Skeletal muscle tissue (tissue), 3 donors: ENCODE measurements at regions not wholly inside any gene's neighbourhood (a gene's known extent, or its start where the extent isn't known, plus 50 kb on each side); places are given as distances from the start of the nearest gene placed in this dataset.

ENCODE experiments used
- H3K27ac ChIP-seq: one replicate; pipeline ENCODE4 v1.7.0; 2013; ENCODE audit warnings: mild to moderate bottlenecking, low read depth, low read length, inconsistent platforms
- H3K27me3 ChIP-seq, 3 donors: one replicate each; pipeline ENCODE4 v1.7.0; 2013; ENCODE audit warnings: low read length in 3 of 3; ENCODE audit not compliant: control insufficient read depth in 3 of 3, insufficient read depth in 3 of 3
- H3K36me3 ChIP-seq, 3 donors: one replicate each; pipeline ENCODE4 v1.7.0; 2013; ENCODE audit warnings: low read length in 3 of 3; ENCODE audit not compliant: control insufficient read depth in 3 of 3, insufficient read depth in 3 of 3
- H3K4me1 ChIP-seq, 3 donors: one replicate each; pipeline ENCODE4 v1.7.0; 2013; ENCODE audit warnings: low read length in 3 of 3, mild to moderate bottlenecking in 3 of 3; ENCODE audit not compliant: control insufficient read depth in 3 of 3, insufficient read depth in 3 of 3
- H3K4me3 ChIP-seq, 3 donors: one replicate each; pipeline ENCODE4 v1.7.0; 2013; ENCODE audit warnings: low read length in 3 of 3
- H3K9ac ChIP-seq, 3 donors: one replicate each; pipeline ENCODE4 v1.7.0; 2013; ENCODE audit warnings: low read length in 3 of 3, mild to moderate bottlenecking in 3 of 3, moderate library complexity in 2 of 3, low read depth in 1 of 3
- H3K9me3 ChIP-seq, 3 donors: one replicate each; pipeline ENCODE4 v1.7.0; 2013; ENCODE audit warnings: low read length in 3 of 3; ENCODE audit not compliant: control insufficient read depth in 3 of 3
- donor health status: Osteomylitis.

DNA sequence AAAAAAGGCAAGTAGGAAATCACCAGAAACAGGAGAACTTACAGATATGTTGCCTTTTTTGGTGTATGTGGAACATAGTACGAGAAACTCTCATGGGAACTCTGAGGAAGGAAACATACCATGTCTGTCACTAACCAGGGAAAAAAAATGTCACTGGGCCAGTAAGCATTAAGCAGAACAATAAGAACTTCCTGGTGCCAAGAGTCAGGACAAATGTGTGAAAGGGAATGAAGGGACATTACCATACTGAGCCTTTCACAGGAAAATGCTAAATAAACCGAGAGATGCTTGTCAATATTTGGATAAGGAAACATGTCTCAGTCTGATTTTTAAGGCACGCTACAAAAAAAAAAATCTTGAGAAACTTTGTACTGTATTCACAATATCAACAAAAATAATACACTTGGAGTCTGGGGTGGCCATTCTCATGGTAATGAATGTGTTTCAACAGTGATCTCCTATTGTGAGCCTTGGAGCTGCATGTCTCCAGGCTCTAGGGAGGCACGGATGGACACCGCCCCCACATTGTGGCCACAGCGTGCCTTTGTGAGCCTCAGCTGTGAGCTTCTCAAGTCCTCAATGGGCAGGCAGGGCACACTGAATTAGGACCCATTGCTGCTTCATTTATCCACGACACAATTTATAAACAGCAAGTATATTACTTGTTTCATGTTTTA lies 113.0 kb upstream of the ARGLU1 start:
- Histone ChIP-seq H3K9me3 (no peaks in the 10 kb centered on the region), H3K27ac (no peak overlapping the region), H3K9ac (no peak overlapping the region), H3K36me3 (no peaks in the 10 kb centered on the region), H3K4me3 (no peak overlapping the region), H3K4me1 (no peaks in the 10 kb centered on the region), H3K27me3 (no peaks in the 10 kb centered on the region)

DNA sequence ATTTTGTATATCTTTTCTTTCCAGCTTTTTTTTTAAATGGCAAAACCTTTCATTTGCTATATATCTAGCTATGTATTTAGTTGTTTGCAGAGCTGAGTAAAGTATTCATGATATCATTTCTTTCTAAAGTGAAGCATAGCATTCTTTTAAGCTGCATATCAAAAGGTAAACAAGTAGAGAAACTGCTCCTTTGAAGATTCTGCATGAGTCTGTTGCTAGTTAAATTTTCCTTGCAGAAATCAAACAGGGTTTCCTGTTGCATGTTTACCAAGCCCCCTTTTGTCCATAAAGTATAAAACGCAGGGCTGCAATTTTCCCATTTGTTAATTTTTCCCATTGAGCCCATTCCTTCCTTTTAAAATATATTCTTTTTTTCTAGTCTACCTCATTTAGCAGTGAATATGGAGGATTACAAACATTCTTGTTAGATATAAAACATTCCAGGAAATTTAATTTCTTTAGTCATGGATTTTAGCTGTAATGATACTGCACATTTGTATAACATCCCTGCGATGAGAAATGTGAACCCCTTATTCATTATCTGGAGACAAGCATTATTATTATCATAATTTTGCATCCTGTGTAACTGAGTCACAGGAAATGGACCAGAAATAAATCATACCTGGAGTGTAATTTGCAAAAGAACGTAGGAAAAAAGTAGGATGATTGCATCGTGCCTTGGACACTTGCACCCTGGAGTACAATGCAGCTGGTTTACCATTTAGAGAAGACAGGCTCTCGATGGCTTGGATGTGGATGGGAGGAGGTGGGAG lies 110.9 kb upstream of the ARGLU1 start:
- no peak overlapping the region for H3K9ac ChIP-seq
- H3K27me3 ChIP-seq: no peaks in the 10 kb centered on the region
- no peaks in the 10 kb centered on the region for H3K4me1 ChIP-seq
- H3K9me3 ChIP-seq: no peaks in the 10 kb centered on the region
- H3K36me3 ChIP-seq: no peaks in the 10 kb centered on the region
- H3K4me3 ChIP-seq: no peak overlapping the region
- H3K27ac ChIP-seq: no peak overlapping the region

DNA sequence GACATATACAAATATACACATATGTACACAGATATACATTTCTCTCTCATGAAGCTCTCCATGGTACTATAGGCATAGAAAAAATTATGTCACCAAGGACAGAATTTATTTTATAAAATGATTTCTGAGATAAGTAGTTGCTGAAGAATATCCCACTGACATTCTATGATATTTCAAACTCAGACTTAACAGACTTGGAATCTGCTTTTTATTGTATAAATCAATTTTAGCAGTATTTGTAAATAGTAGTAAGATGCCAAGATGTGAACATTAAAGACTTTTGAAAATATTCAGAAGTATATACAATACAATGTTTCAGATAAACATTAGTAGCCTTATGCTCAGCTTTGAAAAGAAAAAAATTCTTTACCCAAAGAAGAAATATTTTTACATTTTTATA lies 107.4 kb upstream of the ARGLU1 start:
- H3K9ac ChIP-seq: no peak overlapping the region
- H3K36me3 ChIP-seq: no peaks in the 10 kb centered on the region
- no peak overlapping the region for H3K27ac ChIP-seq
- no peaks in the 10 kb centered on the region for H3K9me3 ChIP-seq
- no peaks in the 10 kb centered on the region for H3K27me3 ChIP-seq
- no peak overlapping the region for H3K4me3 ChIP-seq
- no peaks in the 10 kb centered on the region for H3K4me1 ChIP-seq

DNA sequence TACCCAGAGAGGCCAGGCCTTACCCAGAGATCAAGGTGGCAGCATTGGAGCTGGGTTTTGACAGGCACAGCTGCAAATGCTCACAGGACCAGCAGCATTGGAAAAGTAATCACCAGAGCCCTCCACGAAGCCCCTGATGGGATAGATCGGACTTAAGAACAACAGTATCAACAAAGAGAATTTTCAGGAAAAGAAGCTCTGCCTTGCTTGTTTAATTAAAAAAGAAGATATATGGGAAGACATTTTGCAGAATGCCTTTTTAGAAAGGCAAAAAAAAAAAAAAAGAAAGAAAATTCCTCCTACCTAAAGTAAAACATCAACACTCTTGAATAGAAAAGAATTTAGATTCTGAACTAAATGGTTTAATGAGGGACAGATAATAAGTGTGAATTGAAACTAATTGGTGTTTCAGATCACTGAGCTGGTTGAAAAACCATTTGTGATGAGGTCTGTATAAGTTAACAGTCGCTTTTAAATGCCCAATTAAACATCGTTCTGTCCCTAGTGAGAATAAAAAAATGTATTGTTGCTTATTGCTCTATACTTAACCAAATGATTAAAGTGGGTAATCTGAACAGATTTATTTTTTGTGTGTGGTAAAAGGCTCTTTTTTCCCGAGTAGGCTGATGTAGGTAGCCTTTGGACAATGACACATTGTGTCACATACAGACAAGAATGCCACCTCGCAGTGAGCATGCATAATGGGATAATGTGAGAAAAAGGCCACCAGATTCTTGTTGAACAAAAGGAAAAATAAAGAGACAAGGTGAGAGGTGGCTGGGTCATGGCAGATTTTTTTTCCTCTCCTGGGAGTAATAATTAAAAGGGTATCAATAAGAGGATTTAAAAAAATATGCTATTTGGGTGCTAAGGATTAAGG lies 93.0 kb upstream of the ARGLU1 start:
- H3K27me3 ChIP-seq: no peaks in the 10 kb centered on the region
- no peak overlapping the region for H3K9ac ChIP-seq
- no peak overlapping the region for H3K4me3 ChIP-seq
- no peaks in the 10 kb centered on the region for H3K36me3 ChIP-seq
- no peaks in the 10 kb centered on the region for H3K4me1 ChIP-seq
- H3K9me3 ChIP-seq: no peaks in the 10 kb centered on the region
- H3K27ac ChIP-seq: no peak overlapping the region

DNA sequence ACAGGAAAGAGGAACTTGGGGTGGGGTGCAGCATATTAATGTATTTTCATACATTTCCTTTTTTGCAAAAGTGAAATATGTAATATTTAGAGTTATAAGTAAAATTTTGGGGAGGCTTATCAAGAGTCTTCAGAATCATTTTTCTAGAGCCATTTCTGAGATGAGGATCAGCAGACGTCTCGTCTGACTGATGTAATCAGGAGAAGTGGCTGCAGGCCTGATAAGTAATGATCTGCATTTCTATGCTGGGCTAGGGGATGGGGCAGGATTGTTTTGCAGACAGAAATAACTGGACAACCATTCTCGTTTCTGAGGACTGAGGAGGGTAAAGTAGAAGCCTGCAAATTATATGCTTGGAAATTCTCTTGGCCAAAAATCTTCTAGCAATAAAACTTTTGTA lies 89.2 kb upstream of the ARGLU1 start:
- Histone ChIP-seq H3K9me3 (no peaks in the 10 kb centered on the region), H3K27ac (no peak overlapping the region), H3K4me1 (no peaks in the 10 kb centered on the region), H3K36me3 (no peaks in the 10 kb centered on the region), H3K4me3 (no peak overlapping the region), H3K27me3 (no peaks in the 10 kb centered on the region), H3K9ac (no peak overlapping the region)

DNA sequence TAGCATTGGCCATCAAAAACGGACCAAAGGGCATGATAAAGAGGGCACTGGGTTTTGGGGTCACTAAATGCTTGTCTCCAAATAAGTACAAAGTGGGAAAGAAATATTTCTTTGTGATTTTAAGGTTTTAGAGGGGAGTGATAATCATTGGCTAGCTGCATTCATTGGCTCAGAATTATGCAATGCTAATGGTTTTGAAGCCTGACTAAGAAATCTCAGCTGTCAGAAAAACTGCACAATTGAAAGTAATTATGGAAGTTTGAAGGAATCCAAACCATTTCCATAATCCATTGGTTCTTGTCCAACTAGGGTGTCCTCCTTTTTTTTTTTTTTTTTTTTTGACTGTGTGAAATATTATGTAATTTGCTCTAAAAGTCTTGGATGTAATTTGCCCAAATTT lies 88.2 kb upstream of the ARGLU1 start:
- Histone ChIP-seq H3K4me3 (no peak overlapping the region), H3K27me3 (no peaks in the 10 kb centered on the region), H3K4me1 (no peaks in the 10 kb centered on the region), H3K27ac (no peak overlapping the region), H3K9me3 (no peaks in the 10 kb centered on the region), H3K9ac (no peak overlapping the region), H3K36me3 (no peaks in the 10 kb centered on the region)

DNA sequence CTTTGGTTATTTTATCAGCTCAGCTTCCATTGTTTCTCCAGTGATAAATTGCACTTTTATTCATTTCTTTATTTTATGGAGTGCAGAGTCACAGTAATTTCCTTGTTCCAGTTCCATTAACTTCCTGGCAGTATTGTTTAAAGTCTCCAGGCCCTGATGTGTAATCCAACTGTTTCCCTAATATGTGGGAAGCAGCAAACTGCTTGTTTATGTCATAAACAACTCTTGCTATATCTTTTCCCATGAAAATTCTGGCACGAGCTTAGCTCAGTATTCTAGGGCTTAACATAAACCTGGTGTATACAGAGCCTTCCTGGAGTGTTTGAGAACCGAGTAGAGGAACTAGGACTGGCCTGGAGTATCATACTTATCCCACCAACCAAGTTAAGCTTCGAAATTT lies 83.5 kb upstream of the ARGLU1 start:
- no peaks in the 10 kb centered on the region for H3K36me3 ChIP-seq
- H3K9me3 ChIP-seq: no peaks in the 10 kb centered on the region
- H3K9ac ChIP-seq: no peak overlapping the region
- no peaks in the 10 kb centered on the region for H3K27me3 ChIP-seq
- peaks cover 0 to 2% (median 0%) of the 10 kb centered on the region in 3 donors for H3K4me1 ChIP-seq
- H3K4me3 ChIP-seq: no peak overlapping the region
- no peak overlapping the region for H3K27ac ChIP-seq

DNA sequence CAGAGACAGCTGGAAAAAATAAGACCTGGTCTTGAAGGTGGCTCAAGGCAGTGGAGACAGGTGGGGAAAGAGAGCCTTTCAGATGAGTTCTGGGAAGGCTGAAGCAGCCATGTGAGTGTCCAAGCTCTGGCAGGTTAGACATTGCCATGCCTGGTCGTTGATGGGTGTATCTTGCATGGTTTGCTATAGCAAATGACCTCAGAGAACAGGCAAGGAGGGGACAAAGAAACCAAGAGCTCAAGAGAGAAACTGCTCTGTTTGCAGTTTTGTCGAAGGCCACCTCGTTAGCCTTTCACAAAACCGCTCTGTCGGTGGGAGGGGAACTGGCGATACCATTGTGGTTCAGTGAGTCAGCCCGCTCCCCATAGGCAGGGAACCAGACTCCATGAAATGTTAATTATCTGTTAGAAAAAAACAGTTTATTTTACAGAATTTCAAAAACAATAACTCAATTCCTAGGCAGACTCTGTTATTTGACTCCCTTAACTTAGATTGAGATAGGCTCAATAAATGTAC lies 82.8 kb upstream of the ARGLU1 start:
- H3K4me3 ChIP-seq: no peak overlapping the region
- no peaks in the 10 kb centered on the region for H3K9me3 ChIP-seq
- no peaks in the 10 kb centered on the region for H3K36me3 ChIP-seq
- no peak overlapping the region for H3K27ac ChIP-seq
- H3K4me1 ChIP-seq: peaks cover 0 to 2% (median 0%) of the 10 kb centered on the region in 3 donors
- no peak overlapping the region for H3K9ac ChIP-seq
- no peaks in the 10 kb centered on the region for H3K27me3 ChIP-seq

DNA sequence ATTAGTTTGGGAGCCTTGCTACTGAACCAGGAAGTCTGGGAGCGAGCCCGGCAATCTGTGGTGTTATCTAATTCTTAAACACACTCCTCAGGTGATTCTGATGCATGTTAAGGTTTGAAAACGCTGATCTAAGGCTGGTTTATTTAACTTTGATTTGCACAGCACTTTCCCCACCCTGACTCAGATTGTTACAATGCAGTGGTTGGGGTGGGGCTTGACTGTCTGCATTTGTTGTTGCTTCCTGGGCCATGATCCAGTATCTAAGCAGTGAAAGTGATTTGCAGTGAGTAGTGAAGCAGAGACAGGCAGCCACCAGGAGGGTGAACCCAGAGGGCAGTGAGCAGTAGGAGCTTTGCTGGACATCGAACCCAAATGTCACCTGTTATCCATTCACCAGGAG lies 81.6 kb upstream of the ARGLU1 start:
- no peak overlapping the region for H3K27ac ChIP-seq
- no peak overlapping the region for H3K4me3 ChIP-seq
- H3K9ac ChIP-seq: no peak overlapping the region
- H3K27me3 ChIP-seq: no peaks in the 10 kb centered on the region
- no peaks in the 10 kb centered on the region for H3K36me3 ChIP-seq
- peaks cover 0 to 2% (median 0%) of the 10 kb centered on the region in 3 donors for H3K4me1 ChIP-seq
- no peaks in the 10 kb centered on the region for H3K9me3 ChIP-seq

DNA sequence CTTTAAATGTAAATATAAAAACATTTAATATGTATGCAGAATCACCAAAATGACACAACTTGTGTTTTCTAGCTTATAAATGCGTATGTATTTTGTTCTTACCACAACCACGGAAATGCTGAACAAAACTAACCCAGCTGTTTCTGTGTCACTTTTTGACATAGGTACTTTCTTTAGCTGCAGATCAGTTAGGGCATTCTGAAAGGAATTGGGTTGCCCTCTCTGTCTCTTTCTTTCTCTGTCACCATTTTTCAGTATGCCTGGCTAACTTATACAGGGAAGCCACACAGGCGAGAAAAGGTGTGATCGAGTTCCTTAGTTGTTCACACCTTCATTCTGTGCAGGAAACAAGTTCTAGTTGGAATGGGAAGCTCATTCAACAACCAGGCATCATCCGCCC lies 72.6 kb upstream of the ARGLU1 start:
- H3K4me3 ChIP-seq: no peak overlapping the region
- no peak overlapping the region for H3K9ac ChIP-seq

More for the DNA sequence above, 72.6 kb upstream of the ARGLU1 start:
- Histone ChIP-seq H3K9me3 (no peaks in the 10 kb centered on the region), H3K27ac (no peak overlapping the region), H3K4me1 (no peaks in the 10 kb centered on the region), H3K36me3 (no peaks in the 10 kb centered on the region), H3K27me3 (no peaks in the 10 kb centered on the region)
